Stomach (tissue), 4 donors: ENCODE measurements at regions not wholly inside any gene's neighbourhood (a gene's known extent, or its start where the extent isn't known, plus 50 kb on each side); places are given as distances from the start of the nearest gene placed in this dataset.

ENCODE experiments used
- EP300 ChIP-seq: sonication (generic); formaldehyde crosslinking; IDR thresholded peaks from one replicate; pipeline ENCODE4 v1.6.1; 2017; ENCODE audit warnings: antibody characterized with exemption
- POLR2A ChIP-seq, 4 donors: fragments of 450-650 bp; IDR thresholded peaks; one replicate each; pipeline ENCODE4 v1.6.1; 2016; ENCODE audit warnings: antibody characterized with exemption in 4 of 4, control low read depth in 2 of 4, mild to moderate bottlenecking in 1 of 4, moderate library complexity in 1 of 4
- TF ChIP-seq, protein P1 (sequence below), 7 experiments: fragments of 450-650 bp in 4 of 7; fragments of 200-600 bp in 3 of 7; sonication (generic) in 3 of 7; IDR thresholded peaks; one replicate each; pipeline ENCODE4 v1.5.1; 2016 to 2019; ENCODE audit warnings: antibody characterized with exemption in 7 of 7, control low read depth in 2 of 7, mild to moderate bottlenecking in 1 of 7

DNA sequence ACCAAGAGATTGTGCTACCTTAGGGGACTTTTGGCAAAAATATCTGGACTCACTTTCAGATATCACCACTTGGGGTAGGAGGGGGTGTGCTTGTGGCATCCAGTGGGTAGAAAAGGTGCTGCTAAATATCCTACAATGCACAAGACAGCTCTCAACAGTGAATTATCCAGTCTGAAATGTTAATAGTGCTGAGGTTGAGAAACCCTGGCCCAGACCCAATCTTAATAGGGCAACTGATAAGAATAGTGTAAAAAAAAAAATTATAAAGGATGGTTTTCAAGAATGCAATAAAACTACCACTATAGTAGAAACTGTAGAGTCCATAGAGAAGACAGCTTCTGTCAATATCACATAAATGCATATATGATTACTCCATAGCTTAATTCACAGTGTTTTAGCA lies 185.5 kb downstream of the ZNF330 start:
- no peak for TF ChIP-seq POLR2A (IDR thresholded peaks at IDR 0.05)
- no peak for TF ChIP-seq EP300
- TF ChIP-seq, protein P1, sequence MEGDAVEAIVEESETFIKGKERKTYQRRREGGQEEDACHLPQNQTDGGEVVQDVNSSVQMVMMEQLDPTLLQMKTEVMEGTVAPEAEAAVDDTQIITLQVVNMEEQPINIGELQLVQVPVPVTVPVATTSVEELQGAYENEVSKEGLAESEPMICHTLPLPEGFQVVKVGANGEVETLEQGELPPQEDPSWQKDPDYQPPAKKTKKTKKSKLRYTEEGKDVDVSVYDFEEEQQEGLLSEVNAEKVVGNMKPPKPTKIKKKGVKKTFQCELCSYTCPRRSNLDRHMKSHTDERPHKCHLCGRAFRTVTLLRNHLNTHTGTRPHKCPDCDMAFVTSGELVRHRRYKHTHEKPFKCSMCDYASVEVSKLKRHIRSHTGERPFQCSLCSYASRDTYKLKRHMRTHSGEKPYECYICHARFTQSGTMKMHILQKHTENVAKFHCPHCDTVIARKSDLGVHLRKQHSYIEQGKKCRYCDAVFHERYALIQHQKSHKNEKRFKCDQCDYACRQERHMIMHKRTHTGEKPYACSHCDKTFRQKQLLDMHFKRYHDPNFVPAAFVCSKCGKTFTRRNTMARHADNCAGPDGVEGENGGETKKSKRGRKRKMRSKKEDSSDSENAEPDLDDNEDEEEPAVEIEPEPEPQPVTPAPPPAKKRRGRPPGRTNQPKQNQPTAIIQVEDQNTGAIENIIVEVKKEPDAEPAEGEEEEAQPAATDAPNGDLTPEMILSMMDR (IDR thresholded peaks at IDR 0.05): no peak
